Ishikawa (cell line): ENCODE measurements at regions not wholly inside any gene's neighbourhood (a gene's known extent, or its start where the extent isn't known, plus 50 kb on each side); places are given as distances from the start of the nearest gene placed in this dataset.

Experiments used
- CEBPB ChIP-seq: IDR thresholded peaks from 2 replicates; pipeline ENCODE4 v1.6.1; 2012
- CREB1 ChIP-seq: IDR thresholded peaks from 2 replicates; pipeline ENCODE4 v1.6.1; 2012; ENCODE audit warnings: low read depth
- EGR1 ChIP-seq: IDR thresholded peaks from 2 replicates; pipeline ENCODE4 v1.6.1; 2012
- EP300 ChIP-seq: IDR thresholded peaks from 2 replicates; pipeline ENCODE4 v1.6.1; 2012; ENCODE audit warnings: borderline replicate concordance
- FOXM1 ChIP-seq: IDR thresholded peaks from 2 replicates; pipeline ENCODE4 v1.6.1; 2012; ENCODE audit warnings: low read depth, borderline replicate concordance
- MAX ChIP-seq: IDR thresholded peaks from 2 replicates; pipeline ENCODE4 v1.6.1; 2012
- NFIC ChIP-seq: IDR thresholded peaks from 2 replicates; pipeline ENCODE4 v1.6.1; 2012
- RAD21 ChIP-seq: IDR thresholded peaks from 2 replicates; pipeline ENCODE4 v1.6.1; 2012; ENCODE audit warnings: low read depth
- REST ChIP-seq: IDR thresholded peaks from 2 replicates; pipeline ENCODE4 v1.6.1; 2012; ENCODE audit warnings: low read depth, mild to moderate bottlenecking
- TAF1 ChIP-seq: IDR thresholded peaks from 2 replicates; pipeline ENCODE4 v1.6.1; 2012; ENCODE audit warnings: low read depth, mild to moderate bottlenecking
- TCF12 ChIP-seq: IDR thresholded peaks from 2 replicates; pipeline ENCODE4 v1.6.1; 2012; ENCODE audit warnings: low read depth
- TEAD4 ChIP-seq: IDR thresholded peaks from 2 replicates; pipeline ENCODE4 v1.6.1; 2012
- USF1 ChIP-seq: IDR thresholded peaks from 2 replicates; pipeline ENCODE4 v1.6.1; 2012
- YY1 ChIP-seq: IDR thresholded peaks from 2 replicates; pipeline ENCODE4 v1.6.1; 2012; ENCODE audit warnings: low read depth
- ZBTB7A ChIP-seq: IDR thresholded peaks from 2 replicates; pipeline ENCODE4 v1.6.1; 2012; ENCODE audit warnings: low read depth

GRCh38 chr3:64761729-64762128 is 73.9 kb upstream of the ADAMTS9 start:
- TF ChIP-seq MAX: no peak
- no peak for TF ChIP-seq CEBPB
- TF ChIP-seq EGR1: no peak
- no peak for TF ChIP-seq FOXM1
- no peak for TF ChIP-seq EP300
- no peak for TF ChIP-seq NFIC
- TF ChIP-seq RAD21: no peak
- TF ChIP-seq YY1: no peak

GRCh38 chr3:64760258-64760657 is 72.5 kb upstream of the ADAMTS9 start:
- TF ChIP-seq MAX: no peak
- no peak for TF ChIP-seq CEBPB
- no peak for TF ChIP-seq CREB1
- no peak for TF ChIP-seq ZBTB7A
- no peak for TF ChIP-seq EGR1
- TF ChIP-seq EP300: no peak
- TF ChIP-seq YY1: no peak
- no peak for TF ChIP-seq RAD21
- TF ChIP-seq USF1: no peak
- TF ChIP-seq TEAD4: no peak
- no peak for TF ChIP-seq NFIC
- no peak for TF ChIP-seq FOXM1
- no peak for TF ChIP-seq TCF12
- no peak for TF ChIP-seq TAF1
- TF ChIP-seq REST: no peak

- no peak for TF ChIP-seq NFIC
- no peak for TF ChIP-seq CREB1
- no peak for TF ChIP-seq RAD21
- TF ChIP-seq USF1: no peak
- TF ChIP-seq FOXM1: no peak
- TF ChIP-seq EGR1: no peak
- TF ChIP-seq EP300: no peak
- no peak for TF ChIP-seq YY1
- no peak for TF ChIP-seq MAX
- TF ChIP-seq TAF1: no peak
- no peak for TF ChIP-seq CEBPB
- no peak for TF ChIP-seq ZBTB7A
- no peak for TF ChIP-seq TCF12
- TF ChIP-seq REST: no peak
- no peak for TF ChIP-seq TEAD4
Observed at GRCh38 chr3:64759811-64760210, 72.0 kb upstream of the ADAMTS9 start.

GRCh38 chr3:64756398-64756986 is 68.7 kb upstream of the ADAMTS9 start:
- TF ChIP-seq EGR1: no peak
- no peak for TF ChIP-seq NFIC
- no peak for TF ChIP-seq TCF12
- no peak for TF ChIP-seq EP300
- TF ChIP-seq ZBTB7A: no peak
- no peak for TF ChIP-seq FOXM1
- TF ChIP-seq TAF1: no peak
- no peak for TF ChIP-seq CREB1
- TF ChIP-seq USF1: no peak
- no peak for TF ChIP-seq TEAD4
- TF ChIP-seq RAD21: no peak
- no peak for TF ChIP-seq MAX
- TF ChIP-seq CEBPB: no peak

GRCh38 chr3:64748244-64748904 is 60.6 kb upstream of the ADAMTS9 start:
- TF ChIP-seq TEAD4 (no peak), YY1 (no peak), CREB1 (no peak), TAF1 (no peak), EGR1 (no peak), RAD21 (no peak), TCF12 (no peak), EP300 (no peak), CEBPB (no peak), NFIC (no peak), FOXM1 (no peak), MAX (no peak), REST (no peak), USF1 (no peak), ZBTB7A (no peak)
